KMS-11 (cell line): ENCODE measurements at regions not wholly inside any gene's neighbourhood (a gene's known extent, or its start where the extent isn't known, plus 50 kb on each side); places are given as distances from the start of the nearest gene placed in this dataset.

Source experiments
- H2AFZ ChIP-seq: fragments of 200-600 bp; sonication (generic); 2 replicates; pipeline ENCODE4 v1.6.1; 2016; ENCODE audit warnings: antibody characterized with exemption, mixed run types, low read depth
- H3K27ac ChIP-seq: fragments of 200-600 bp; sonication (generic); 2 replicates; pipeline ENCODE4 v1.6.1; 2016; ENCODE audit warnings: mild to moderate bottlenecking, mixed run types
- H3K27me3 ChIP-seq: fragments of 200-600 bp; sonication (generic); 2 replicates; pipeline ENCODE4 v1.6.1; 2017; ENCODE audit warnings: mild to moderate bottlenecking, low read depth, mixed run types, moderate library complexity; ENCODE audit not compliant: insufficient read depth
- H3K36me3 ChIP-seq: fragments of 200-600 bp; sonication (generic); 2 replicates; pipeline ENCODE4 v1.6.1; 2017; ENCODE audit warnings: mild to moderate bottlenecking, mixed run types; ENCODE audit not compliant: insufficient read depth
- H3K4me1 ChIP-seq: fragments of 200-600 bp; sonication (generic); 2 replicates; pipeline ENCODE4 v1.6.1; 2016; ENCODE audit warnings: mild to moderate bottlenecking, low read depth, mixed run types; ENCODE audit not compliant: poor library complexity, severe bottlenecking
- H3K4me2 ChIP-seq: fragments of 200-600 bp; sonication (generic); 2 replicates; pipeline ENCODE4 v1.7.0; 2016; ENCODE audit warnings: mild to moderate bottlenecking, mixed run types
- H3K4me3 ChIP-seq: fragments of 200-600 bp; sonication (generic); IDR thresholded peaks from 2 replicates; pipeline ENCODE4 v1.6.1; 2017; ENCODE audit warnings: low read depth, low read length, mixed read lengths; ENCODE audit not compliant: insufficient read depth
- H3K79me2 ChIP-seq: fragments of 200-600 bp; sonication (generic); 2 replicates; pipeline ENCODE4 v1.6.1; 2016; ENCODE audit warnings: low read depth, mixed run types; ENCODE audit not compliant: insufficient read depth
- H3K9ac ChIP-seq: fragments of 200-600 bp; sonication (generic); 2 replicates; pipeline ENCODE4 v1.6.1; 2016; ENCODE audit warnings: mild to moderate bottlenecking, mixed run types
- H4K20me1 ChIP-seq: fragments of 200-600 bp; sonication (generic); 2 replicates; pipeline ENCODE4 v1.6.1; 2016; ENCODE audit warnings: mild to moderate bottlenecking, mixed run types; ENCODE audit not compliant: insufficient read depth
- TF ChIP-seq, protein P1 (sequence below): fragments of 200-600 bp; sonication (generic); conservative IDR thresholded peaks from 2 replicates; pipeline ENCODE4 v1.6.1; 2017; ENCODE audit warnings: low read depth, mild to moderate bottlenecking, antibody characterized with exemption, low read length, moderate library complexity, mixed read lengths

DNA sequence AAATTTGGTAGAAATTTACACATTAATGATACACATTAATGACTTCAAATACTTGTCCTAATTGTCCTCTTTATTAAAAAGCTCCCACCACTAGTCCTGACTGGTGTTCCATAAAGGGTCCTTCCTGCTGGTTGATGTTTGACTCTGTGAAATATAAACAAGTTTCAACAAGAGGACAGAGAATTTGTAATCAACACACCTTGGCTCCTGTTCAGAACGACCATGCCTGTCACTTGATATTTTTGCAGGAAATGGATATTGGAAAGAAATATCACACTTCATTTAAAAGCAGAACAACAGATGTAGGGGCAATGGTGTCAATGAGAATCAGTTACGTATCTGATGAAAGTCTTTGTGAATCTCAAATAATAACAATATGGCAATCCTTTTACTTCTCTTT is 211.7 kb downstream of the ENC1 start:
- TF ChIP-seq, protein P1, sequence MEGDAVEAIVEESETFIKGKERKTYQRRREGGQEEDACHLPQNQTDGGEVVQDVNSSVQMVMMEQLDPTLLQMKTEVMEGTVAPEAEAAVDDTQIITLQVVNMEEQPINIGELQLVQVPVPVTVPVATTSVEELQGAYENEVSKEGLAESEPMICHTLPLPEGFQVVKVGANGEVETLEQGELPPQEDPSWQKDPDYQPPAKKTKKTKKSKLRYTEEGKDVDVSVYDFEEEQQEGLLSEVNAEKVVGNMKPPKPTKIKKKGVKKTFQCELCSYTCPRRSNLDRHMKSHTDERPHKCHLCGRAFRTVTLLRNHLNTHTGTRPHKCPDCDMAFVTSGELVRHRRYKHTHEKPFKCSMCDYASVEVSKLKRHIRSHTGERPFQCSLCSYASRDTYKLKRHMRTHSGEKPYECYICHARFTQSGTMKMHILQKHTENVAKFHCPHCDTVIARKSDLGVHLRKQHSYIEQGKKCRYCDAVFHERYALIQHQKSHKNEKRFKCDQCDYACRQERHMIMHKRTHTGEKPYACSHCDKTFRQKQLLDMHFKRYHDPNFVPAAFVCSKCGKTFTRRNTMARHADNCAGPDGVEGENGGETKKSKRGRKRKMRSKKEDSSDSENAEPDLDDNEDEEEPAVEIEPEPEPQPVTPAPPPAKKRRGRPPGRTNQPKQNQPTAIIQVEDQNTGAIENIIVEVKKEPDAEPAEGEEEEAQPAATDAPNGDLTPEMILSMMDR, result no peak
- Histone ChIP-seq H3K4me1 (no peaks in the 10 kb centered on the region), H3K9ac (no peak overlapping the region), H2AFZ (no peak overlapping the region), H3K36me3 (no peaks in the 10 kb centered on the region), H3K4me3 (no peak overlapping the region), H4K20me1 (no peaks in the 10 kb centered on the region), H3K27me3 (no peaks in the 10 kb centered on the region), H3K79me2 (no peaks in the 10 kb centered on the region), H3K27ac (no peak overlapping the region), H3K4me2 (no peak overlapping the region)

DNA sequence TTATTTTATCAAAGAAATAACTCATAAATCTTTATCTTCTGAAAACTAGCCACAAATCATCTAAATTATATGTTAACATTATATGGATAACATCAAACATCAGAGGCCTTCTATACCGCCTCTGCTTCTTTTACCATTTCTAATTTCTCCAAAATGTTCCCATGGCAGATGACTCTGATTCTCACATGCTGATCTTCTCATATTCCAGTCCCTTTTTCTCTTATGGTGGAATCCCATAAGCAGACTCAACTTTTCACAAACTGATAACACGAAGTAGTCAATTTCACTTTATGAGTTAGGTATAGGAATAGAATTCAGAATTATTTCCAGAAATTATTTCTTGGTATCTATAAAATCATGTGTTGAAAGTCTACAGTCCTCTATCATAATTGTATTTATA is 212.3 kb downstream of the ENC1 start:
- Histone ChIP-seq H3K27ac (no peak overlapping the region), H2AFZ (no peak overlapping the region)

DNA sequence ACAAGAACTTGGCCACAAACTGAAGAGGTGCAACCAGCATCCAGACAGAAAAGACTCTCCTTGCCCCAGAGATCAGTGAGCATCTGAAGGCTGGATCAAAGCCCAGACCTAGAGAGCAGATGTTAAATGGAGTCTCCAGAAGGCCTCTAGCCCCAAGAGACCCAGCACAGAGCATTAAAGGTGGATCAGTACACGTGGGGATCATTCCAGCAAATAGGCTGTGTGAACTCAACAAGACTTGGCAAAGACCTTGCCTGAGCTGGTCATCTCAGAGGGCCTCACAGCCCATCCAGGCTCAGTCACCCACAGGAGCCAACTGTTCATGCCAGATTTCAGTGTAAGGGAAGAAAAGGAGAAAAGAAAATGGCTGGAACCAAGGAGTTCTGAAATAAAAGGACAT is 214.0 kb downstream of the ENC1 start:
- Histone ChIP-seq H2AFZ (no peak overlapping the region), H3K4me3 (no peak overlapping the region), H3K79me2 (no peaks in the 10 kb centered on the region), H3K27ac (no peak overlapping the region), H3K36me3 (no peaks in the 10 kb centered on the region), H3K4me1 (no peaks in the 10 kb centered on the region), H3K4me2 (no peak overlapping the region), H3K9ac (no peak overlapping the region), H4K20me1 (no peaks in the 10 kb centered on the region), H3K27me3 (no peaks in the 10 kb centered on the region)
- TF ChIP-seq, protein P1, result no peak

More for the DNA sequence above, 212.3 kb downstream of the ENC1 start:
- Histone ChIP-seq H3K9ac (no peak overlapping the region), H3K4me1 (no peaks in the 10 kb centered on the region), H3K79me2 (no peaks in the 10 kb centered on the region), H3K4me3 (no peak overlapping the region), H4K20me1 (no peaks in the 10 kb centered on the region), H3K4me2 (no peak overlapping the region), H3K27me3 (no peaks in the 10 kb centered on the region), H3K36me3 (no peaks in the 10 kb centered on the region)
- TF ChIP-seq, protein P1, result no peak

DNA sequence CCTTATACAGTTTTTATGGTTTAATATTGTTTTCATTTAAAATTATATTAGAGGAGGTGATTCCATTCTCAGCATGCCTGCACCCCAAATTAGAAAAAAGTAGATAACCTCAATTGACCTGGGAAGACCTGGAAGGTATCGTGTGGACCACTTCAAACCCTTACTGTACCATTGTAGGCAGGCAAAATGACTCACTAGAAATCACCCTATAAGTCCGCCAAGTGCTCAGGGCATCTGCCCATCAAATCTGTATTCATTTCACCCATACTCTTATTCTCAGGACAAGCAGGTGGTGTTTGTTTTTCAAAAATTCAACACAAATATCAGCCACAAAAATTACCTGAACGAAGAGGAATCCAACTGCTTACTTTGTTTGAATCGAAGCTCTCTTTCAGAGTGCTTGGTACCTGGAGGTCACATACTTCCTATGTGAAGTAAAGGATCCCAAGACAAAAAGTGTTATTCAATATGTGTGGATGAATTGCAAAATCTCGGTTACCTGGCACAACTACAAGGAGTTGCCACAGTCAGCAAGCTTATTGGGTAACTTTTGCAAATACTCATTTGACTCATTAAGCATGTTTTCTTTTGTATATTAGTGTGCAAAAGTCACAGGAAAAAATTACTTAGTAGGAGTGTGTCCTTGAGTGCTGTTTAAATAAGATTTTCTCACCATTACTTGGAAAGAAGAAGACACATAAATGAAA is 216.2 kb downstream of the ENC1 start:
- no peak overlapping the region for H3K27ac ChIP-seq
- no peak overlapping the region for H3K4me2 ChIP-seq
- H4K20me1 ChIP-seq, result no peaks in the 10 kb centered on the region
- TF ChIP-seq, protein P1, result no peak
- no peaks in the 10 kb centered on the region for H3K36me3 ChIP-seq
- no peak overlapping the region for H2AFZ ChIP-seq
- no peak overlapping the region for H3K4me3 ChIP-seq
- no peaks in the 10 kb centered on the region for H3K4me1 ChIP-seq
- no peaks in the 10 kb centered on the region for H3K27me3 ChIP-seq
- H3K9ac ChIP-seq, result no peak overlapping the region
- H3K79me2 ChIP-seq, result no peaks in the 10 kb centered on the region
